ENCODE measurements at regions not wholly inside any gene's neighbourhood (a gene's known extent, or its start where the extent isn't known, plus 50 kb on each side); places are given as distances from the start of the nearest gene placed in this dataset.

DNA sequence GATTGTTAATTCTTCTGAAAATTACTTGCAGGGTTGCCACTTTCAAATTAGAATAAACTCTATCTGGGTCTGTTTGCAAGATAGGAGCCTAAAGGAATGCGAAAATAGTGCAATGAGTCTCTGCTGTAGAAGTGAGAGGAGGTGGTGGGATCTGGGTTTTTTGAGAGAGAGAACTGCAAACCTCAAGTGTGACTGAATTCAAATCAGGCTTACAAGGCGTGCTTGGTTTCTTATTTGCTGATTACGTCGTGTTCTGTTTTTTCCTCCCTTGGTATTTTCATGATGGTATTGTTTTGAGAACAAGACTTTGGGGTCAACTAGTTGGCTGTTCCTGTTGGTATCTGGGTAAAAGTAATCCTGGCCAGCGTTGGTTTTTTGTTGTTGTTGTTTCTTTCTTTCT, 490.9 kb upstream of the CFAP20DC start:
- Histone ChIP-seq H3K4me2 (ENCODE audit: insufficient read depth, low read length, poor library complexity, severe bottlenecking) (no peak overlapping the region), H3K9me3 (replicated peaks in 1 of 2; ENCODE audit: control insufficient read depth in 2 of 2, insufficient read depth in 1 of 2, low read depth in 1 of 2, low read length in 2 of 2) (no peaks in the 10 kb centered on the region), H3K9ac (ENCODE audit: low read depth, low read length, poor library complexity) (no peak overlapping the region), H2BK120ac (ENCODE audit: low read depth, low read length) (no peak overlapping the region), H4K91ac (ENCODE audit: low read depth, low read length, poor library complexity) (no peak overlapping the region), H3K18ac (ENCODE audit: low read length) (no peak overlapping the region), H3K27ac (replicated peaks; ENCODE audit: low read length) (no peak overlapping the region), H3K27me3 (ENCODE audit: control insufficient read depth in 3 of 3, insufficient read depth in 3 of 3, low read depth in 1 of 3, low read length in 3 of 3) (no peaks in the 10 kb centered on the region), H2AFZ (ENCODE audit: low read length) (peak overlapping the region; percentile 52), H2BK15ac (ENCODE audit: low read length) (no peak overlapping the region), H3K4ac (ENCODE audit: low read length) (no peak overlapping the region), H2AK5ac (ENCODE audit: low read depth, low read length) (no peak overlapping the region), H3K79me1 (ENCODE audit: low read depth, low read length) (no peaks in the 10 kb centered on the region), H2BK5ac (ENCODE audit: low read length) (no peak overlapping the region), H3K4me3 (ENCODE audit: low read length in 2 of 2) (no peak overlapping the region), H3K36me3 (replicated peaks in 1 of 2; ENCODE audit: control insufficient read depth in 2 of 2, insufficient read depth in 2 of 2, low read length in 2 of 2) (no peaks in the 10 kb centered on the region), H2BK12ac (ENCODE audit: low read length) (no peak overlapping the region), H3K4me1 (ENCODE audit: control insufficient read depth in 2 of 2, insufficient read depth in 1 of 2, low read depth in 1 of 2, low read length in 2 of 2) (peaks cover 4 to 20% of the 10 kb centered on the region in 2 donors), H4K8ac (ENCODE audit: low read depth, low read length) (no peak overlapping the region), H3K23ac (ENCODE audit: low read depth, low read length, poor library complexity) (no peak overlapping the region), H3K14ac (ENCODE audit: low read length) (no peak overlapping the region)
- WGBS, 2 donors (ENCODE audit: extremely low coverage in 2 of 2, insufficient read length in 2 of 2, insufficient replicate concordance in 1 of 2), result no CpG with 5 or more reads among the region's 5 CpGs
- no peak for DNase-seq (ENCODE audit: low spot score)

DNA sequence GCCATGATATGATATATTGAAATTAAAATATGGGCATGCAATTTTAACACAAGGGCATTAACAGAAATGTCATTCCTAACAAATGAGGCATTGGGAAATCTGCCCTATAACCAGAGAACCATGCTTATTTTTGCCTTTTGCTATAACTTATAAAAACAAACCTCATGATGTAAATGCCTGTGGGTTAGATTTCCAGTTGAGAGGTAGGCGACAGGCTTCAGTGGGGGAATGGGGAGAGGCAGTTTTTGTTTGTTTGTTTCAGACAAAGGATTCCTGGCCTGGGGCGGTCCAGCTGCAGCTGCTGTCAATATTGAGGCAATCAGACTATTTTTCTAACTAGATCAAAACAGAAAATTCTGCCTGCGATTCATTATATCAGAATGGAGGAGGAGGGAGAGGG, 490.4 kb upstream of the CFAP20DC start:
- H2BK15ac ChIP-seq (ENCODE audit: low read length), result no peak overlapping the region
- no CpG with 5 or more reads among the region's 3 CpGs for WGBS, 2 donors (ENCODE audit: extremely low coverage in 2 of 2, insufficient read length in 2 of 2, insufficient replicate concordance in 1 of 2)

DNA sequence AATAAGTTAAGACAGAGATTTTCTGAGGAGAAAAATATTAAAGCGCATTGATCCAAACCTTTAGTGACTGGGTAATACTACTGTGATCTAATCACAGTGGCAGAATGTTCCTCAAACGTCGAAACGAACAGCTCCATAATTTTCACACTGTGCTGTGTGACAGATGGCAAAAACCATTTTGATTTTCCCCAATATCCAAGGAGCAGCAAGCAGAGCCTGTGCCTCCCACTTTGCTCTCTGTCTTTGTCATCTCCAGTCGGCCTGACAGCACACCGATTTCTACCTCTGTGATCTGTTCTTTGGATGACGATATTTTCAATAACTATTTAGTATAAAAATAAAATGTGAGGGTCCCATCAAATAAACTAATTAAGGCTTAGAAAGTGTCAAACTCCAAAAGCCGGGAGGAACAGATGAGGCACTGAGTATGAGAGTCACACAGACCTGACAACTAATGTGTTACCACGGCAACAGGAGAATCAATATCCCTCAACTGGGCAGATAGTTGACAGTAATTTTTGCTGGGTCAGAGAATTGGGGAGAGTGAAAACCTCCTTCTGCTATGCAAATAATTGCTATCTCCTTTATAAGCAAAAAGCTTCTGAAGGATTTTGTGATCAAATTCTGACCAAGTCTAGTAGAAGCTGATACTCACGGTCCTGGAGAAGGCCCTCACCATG, 489.1 kb upstream of the CFAP20DC start:
- no CpG with 5 or more reads among the region's 10 CpGs for WGBS, 2 donors (ENCODE audit: extremely low coverage in 2 of 2, insufficient read length in 2 of 2, insufficient replicate concordance in 1 of 2)
- no peak overlapping the region for H3K14ac ChIP-seq (ENCODE audit: low read length)
- H2BK15ac ChIP-seq (ENCODE audit: low read length), result no peak overlapping the region
- no peak for DNase-seq (ENCODE audit: low spot score)
- H3K27me3 ChIP-seq (ENCODE audit: control insufficient read depth in 3 of 3, insufficient read depth in 3 of 3, low read depth in 1 of 3, low read length in 3 of 3), result no peaks in the 10 kb centered on the region
- no peak overlapping the region for H2BK12ac ChIP-seq (ENCODE audit: low read length)
- H3K27ac ChIP-seq (replicated peaks; ENCODE audit: low read length), result no peak overlapping the region
- H3K4me2 ChIP-seq (ENCODE audit: insufficient read depth, low read length, poor library complexity, severe bottlenecking), result no peak overlapping the region
- no peaks in the 10 kb centered on the region for H3K9me3 ChIP-seq (replicated peaks in 1 of 2; ENCODE audit: control insufficient read depth in 2 of 2, insufficient read depth in 1 of 2, low read depth in 1 of 2, low read length in 2 of 2)
- no peak overlapping the region for H3K4me3 ChIP-seq (ENCODE audit: low read length in 2 of 2)
- H4K8ac ChIP-seq (ENCODE audit: low read depth, low read length), result no peak overlapping the region
- no peak overlapping the region for H2AFZ ChIP-seq (ENCODE audit: low read length)
- no peak overlapping the region for H2BK5ac ChIP-seq (ENCODE audit: low read length)
- H3K18ac ChIP-seq (ENCODE audit: low read length), result no peak overlapping the region
- H4K91ac ChIP-seq (ENCODE audit: low read depth, low read length, poor library complexity), result no peak overlapping the region
- H2AK5ac ChIP-seq (ENCODE audit: low read depth, low read length), result no peak overlapping the region
- H2BK120ac ChIP-seq (ENCODE audit: low read depth, low read length), result no peak overlapping the region
- no peaks in the 10 kb centered on the region for H3K79me1 ChIP-seq (ENCODE audit: low read depth, low read length)
- no peak overlapping the region for H3K23ac ChIP-seq (ENCODE audit: low read depth, low read length, poor library complexity)
- H3K36me3 ChIP-seq (replicated peaks in 1 of 2; ENCODE audit: control insufficient read depth in 2 of 2, insufficient read depth in 2 of 2, low read length in 2 of 2), result no peaks in the 10 kb centered on the region
- H3K4ac ChIP-seq (ENCODE audit: low read length), result no peak overlapping the region
- H3K9ac ChIP-seq (ENCODE audit: low read depth, low read length, poor library complexity), result no peak overlapping the region
- peaks cover 4 to 17% of the 10 kb centered on the region in 2 donors for H3K4me1 ChIP-seq (ENCODE audit: control insufficient read depth in 2 of 2, insufficient read depth in 1 of 2, low read depth in 1 of 2, low read length in 2 of 2)

More for the DNA sequence above, 490.4 kb upstream of the CFAP20DC start:
- no peak for DNase-seq (ENCODE audit: low spot score)
- H3K4ac ChIP-seq (ENCODE audit: low read length), result no peak overlapping the region
- H4K91ac ChIP-seq (ENCODE audit: low read depth, low read length, poor library complexity), result no peak overlapping the region
- no peak overlapping the region for H3K14ac ChIP-seq (ENCODE audit: low read length)
- no peak overlapping the region for H2BK120ac ChIP-seq (ENCODE audit: low read depth, low read length)
- no peak overlapping the region for H3K27ac ChIP-seq (replicated peaks; ENCODE audit: low read length)
- H4K8ac ChIP-seq (ENCODE audit: low read depth, low read length), result no peak overlapping the region
- H3K36me3 ChIP-seq (replicated peaks in 1 of 2; ENCODE audit: control insufficient read depth in 2 of 2, insufficient read depth in 2 of 2, low read length in 2 of 2), result no peaks in the 10 kb centered on the region
- no peak overlapping the region for H2BK5ac ChIP-seq (ENCODE audit: low read length)
- no peak overlapping the region for H2AK5ac ChIP-seq (ENCODE audit: low read depth, low read length)
- no peaks in the 10 kb centered on the region for H3K79me1 ChIP-seq (ENCODE audit: low read depth, low read length)
- no peak overlapping the region for H3K4me2 ChIP-seq (ENCODE audit: insufficient read depth, low read length, poor library complexity, severe bottlenecking)
- H2BK12ac ChIP-seq (ENCODE audit: low read length), result no peak overlapping the region
- peaks cover 4 to 17% of the 10 kb centered on the region in 2 donors for H3K4me1 ChIP-seq (ENCODE audit: control insufficient read depth in 2 of 2, insufficient read depth in 1 of 2, low read depth in 1 of 2, low read length in 2 of 2)
- H2AFZ ChIP-seq (ENCODE audit: low read length), result peak overlapping the region; percentile 52
- no peak overlapping the region for H3K18ac ChIP-seq (ENCODE audit: low read length)
- no peaks in the 10 kb centered on the region for H3K27me3 ChIP-seq (ENCODE audit: control insufficient read depth in 3 of 3, insufficient read depth in 3 of 3, low read depth in 1 of 3, low read length in 3 of 3)
- H3K23ac ChIP-seq (ENCODE audit: low read depth, low read length, poor library complexity), result no peak overlapping the region
- H3K9ac ChIP-seq (ENCODE audit: low read depth, low read length, poor library complexity), result no peak overlapping the region
- H3K9me3 ChIP-seq (replicated peaks in 1 of 2; ENCODE audit: control insufficient read depth in 2 of 2, insufficient read depth in 1 of 2, low read depth in 1 of 2, low read length in 2 of 2), result no peaks in the 10 kb centered on the region
- no peak overlapping the region for H3K4me3 ChIP-seq (ENCODE audit: low read length in 2 of 2)

DNA sequence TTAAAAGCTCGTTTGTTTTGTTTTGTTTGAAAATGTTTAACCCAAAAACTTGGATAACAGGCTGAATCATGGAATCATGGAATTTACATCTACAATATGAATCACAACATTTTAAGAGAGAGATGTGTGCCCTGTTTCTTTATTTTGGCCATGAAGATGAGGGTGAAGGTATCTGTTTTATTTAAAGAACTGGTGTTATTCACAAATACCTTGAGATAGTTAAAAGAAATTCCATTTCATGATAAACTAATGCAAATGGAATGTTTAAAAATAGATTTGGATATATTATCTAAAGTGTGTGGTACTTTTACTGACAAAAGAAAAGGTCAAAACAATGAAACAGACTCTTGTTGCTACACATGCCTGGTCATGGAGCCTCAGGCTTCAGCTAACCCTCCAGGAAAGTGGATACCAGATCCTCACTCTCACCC, 486.0 kb upstream of the CFAP20DC start:
- no peaks in the 10 kb centered on the region for H3K79me1 ChIP-seq (ENCODE audit: low read depth, low read length)
- no peak overlapping the region for H2BK5ac ChIP-seq (ENCODE audit: low read length)
- H3K23ac ChIP-seq (ENCODE audit: low read depth, low read length, poor library complexity), result no peak overlapping the region
- WGBS, 2 donors (ENCODE audit: extremely low coverage in 2 of 2, insufficient read length in 2 of 2, insufficient replicate concordance in 1 of 2), result no CpG with 5 or more reads among the region's 1 CpG
- no peak overlapping the region for H3K4me2 ChIP-seq (ENCODE audit: insufficient read depth, low read length, poor library complexity, severe bottlenecking)
- H2BK120ac ChIP-seq (ENCODE audit: low read depth, low read length), result no peak overlapping the region
- no peaks in the 10 kb centered on the region for H3K36me3 ChIP-seq (replicated peaks in 1 of 2; ENCODE audit: control insufficient read depth in 2 of 2, insufficient read depth in 2 of 2, low read length in 2 of 2)
- no peaks in the 10 kb centered on the region for H3K27me3 ChIP-seq (ENCODE audit: control insufficient read depth in 3 of 3, insufficient read depth in 3 of 3, low read depth in 1 of 3, low read length in 3 of 3)
- H3K18ac ChIP-seq (ENCODE audit: low read length), result no peak overlapping the region
- no peak overlapping the region for H2AFZ ChIP-seq (ENCODE audit: low read length)
- no peak overlapping the region for H3K4ac ChIP-seq (ENCODE audit: low read length)
- no peak overlapping the region for H2BK15ac ChIP-seq (ENCODE audit: low read length)
- H3K4me1 ChIP-seq (ENCODE audit: control insufficient read depth in 2 of 2, insufficient read depth in 1 of 2, low read depth in 1 of 2, low read length in 2 of 2), result peaks cover 4 to 17% of the 10 kb centered on the region in 2 donors
- no peaks in the 10 kb centered on the region for H3K9me3 ChIP-seq (replicated peaks in 1 of 2; ENCODE audit: control insufficient read depth in 2 of 2, insufficient read depth in 1 of 2, low read depth in 1 of 2, low read length in 2 of 2)
- no peak overlapping the region for H3K14ac ChIP-seq (ENCODE audit: low read length)
- no peak overlapping the region for H3K4me3 ChIP-seq (ENCODE audit: low read length in 2 of 2)
- H2AK5ac ChIP-seq (ENCODE audit: low read depth, low read length), result no peak overlapping the region
- no peak overlapping the region for H2BK12ac ChIP-seq (ENCODE audit: low read length)
- no peak overlapping the region for H3K27ac ChIP-seq (replicated peaks; ENCODE audit: low read length)
- DNase-seq (ENCODE audit: low spot score), result no peak
- H3K9ac ChIP-seq (ENCODE audit: low read depth, low read length, poor library complexity), result no peak overlapping the region
- no peak overlapping the region for H4K91ac ChIP-seq (ENCODE audit: low read depth, low read length, poor library complexity)
- no peak overlapping the region for H4K8ac ChIP-seq (ENCODE audit: low read depth, low read length)

Measured in neuronal stem cell (in vitro differentiated cells).